GM20000 (cell line): ENCODE measurements at regions not wholly inside any gene's neighbourhood (a gene's known extent, or its start where the extent isn't known, plus 50 kb on each side); places are given as distances from the start of the nearest gene placed in this dataset.

ENCODE experiments used
- DNase-seq: peaks from one replicate; pipeline ENCODE4 v3.0.0; 2012; ENCODE audit warnings: low spot score
- CTCF ChIP-seq: IDR thresholded peaks from 2 replicates; pipeline ENCODE4 v1.5.1; 2012; ENCODE audit warnings: mild to moderate bottlenecking, control low read depth; ENCODE audit errors: extremely low read depth, missing control alignments

GRCh38 chr2:103819599-103819998, 1034.3 kb upstream of the POU3F3 start:
- no peak for TF ChIP-seq CTCF
- DNase-seq = no peak

GRCh38 chr2:103823847-103824246, 1030.1 kb upstream of the POU3F3 start:
- DNase-seq = no peak
- TF ChIP-seq CTCF = no peak

GRCh38 chr2:103847276-103847675, 1006.6 kb upstream of the POU3F3 start:
- TF ChIP-seq CTCF = no peak
- DNase-seq = no peak

GRCh38 chr2:103859238-103859637, 994.7 kb upstream of the POU3F3 start:
- DNase-seq = no peak
- no peak for TF ChIP-seq CTCF

GRCh38 chr2:103860016-103860415, 993.9 kb upstream of the POU3F3 start:
- DNase-seq = no peak
- TF ChIP-seq CTCF = no peak

- no peak for TF ChIP-seq CTCF
- no peak for DNase-seq
Observed at GRCh38 chr2:103868396-103868795, 985.5 kb upstream of the POU3F3 start.

- TF ChIP-seq CTCF = no peak
- DNase-seq = no peak
Observed at GRCh38 chr2:103873716-103874351, 980.1 kb upstream of the POU3F3 start.
